Activated naive CD8-positive, alpha-beta T cell (primary cell): ENCODE measurements at regions not wholly inside any gene's neighbourhood (a gene's known extent, or its start where the extent isn't known, plus 50 kb on each side); places are given as distances from the start of the nearest gene placed in this dataset.

ENCODE experiments used
- H3K27ac Mint-ChIP-seq: one replicate; pipeline ENCODE4 v1.8.0; 2021; ENCODE audit warnings: mixed read lengths
- H3K27me3 Mint-ChIP-seq: one replicate; pipeline ENCODE4 v1.8.0; 2021; ENCODE audit warnings: mixed read lengths
- H3K36me3 Mint-ChIP-seq: one replicate; pipeline ENCODE4 v1.8.0; 2021; ENCODE audit warnings: mixed read lengths
- H3K4me1 Mint-ChIP-seq: one replicate; pipeline ENCODE4 v1.8.0; 2021; ENCODE audit warnings: low read depth, mixed read lengths
- H3K4me3 Mint-ChIP-seq: one replicate; pipeline ENCODE4 v1.8.0; 2021; ENCODE audit warnings: mild to moderate bottlenecking, mixed read lengths
- H3K9me3 Mint-ChIP-seq: one replicate; pipeline ENCODE4 v1.8.0; 2021; ENCODE audit warnings: low read depth, mixed read lengths

DNA sequence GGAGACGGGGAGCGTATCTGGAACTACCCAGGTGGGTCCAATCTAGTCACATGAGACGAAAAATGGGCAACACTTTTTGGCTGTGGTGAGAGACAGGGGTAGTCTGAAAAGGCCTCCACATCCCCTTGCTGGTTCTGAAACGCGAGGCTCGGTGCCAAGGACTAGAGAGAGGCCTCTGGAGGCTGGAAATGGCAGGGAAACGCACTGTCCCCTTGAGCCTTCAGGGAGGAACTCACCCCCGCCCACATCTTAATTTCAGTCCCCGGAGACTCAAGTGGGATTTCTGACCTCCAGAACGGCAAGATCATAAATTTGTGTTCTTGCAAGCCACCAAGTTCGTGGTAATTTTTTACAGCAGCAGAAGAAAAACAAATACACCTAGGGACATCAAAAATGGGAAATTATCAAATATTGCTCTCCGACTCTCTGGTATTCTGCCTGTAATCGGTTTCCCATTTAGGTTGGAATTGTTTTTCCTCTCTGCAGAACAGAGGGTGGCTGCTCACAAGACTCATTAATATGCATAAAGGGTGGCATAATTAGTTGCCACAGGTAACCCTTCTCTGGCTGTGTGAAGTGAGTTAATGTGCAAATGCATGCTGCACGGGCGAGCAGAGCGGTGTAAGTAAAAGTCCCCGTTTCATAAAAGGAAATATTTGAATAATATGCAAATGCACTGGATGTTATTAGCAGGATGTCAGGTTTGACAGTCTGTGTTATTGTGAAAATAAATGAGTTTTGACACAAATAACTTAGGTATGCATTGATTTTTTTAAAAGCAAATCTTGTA lies 185.7 kb downstream of the ARRDC4 start:
- Mint-ChIP-seq H3K4me1 (no peaks in the 10 kb centered on the region), H3K9me3 (no peaks in the 10 kb centered on the region), H3K27me3 (peaks cover 5% of the 10 kb centered on the region), H3K27ac (no peak overlapping the region), H3K4me3 (no peak overlapping the region), H3K36me3 (no peaks in the 10 kb centered on the region)

DNA sequence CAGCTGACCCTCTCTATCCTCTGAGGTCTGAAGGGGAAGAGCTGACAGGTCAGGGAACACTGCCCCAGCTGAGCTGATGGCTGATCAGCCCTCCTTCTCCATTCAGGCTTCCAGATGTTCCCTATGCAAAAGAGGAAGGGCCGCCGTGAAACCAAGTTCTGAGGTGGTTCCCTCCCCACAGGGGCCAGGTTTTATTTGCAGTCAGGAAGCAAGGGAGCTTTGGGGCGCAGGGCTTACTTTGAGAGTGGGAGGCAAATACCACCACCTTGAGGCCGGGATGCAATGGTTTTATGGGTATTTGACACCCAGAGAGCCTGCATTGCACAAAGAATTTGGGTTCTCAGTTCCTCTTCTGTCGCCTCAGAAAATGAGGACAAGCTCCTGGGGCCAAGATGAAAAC lies 186.9 kb downstream of the ARRDC4 start:
- H3K9me3 Mint-ChIP-seq: no peaks in the 10 kb centered on the region

DNA sequence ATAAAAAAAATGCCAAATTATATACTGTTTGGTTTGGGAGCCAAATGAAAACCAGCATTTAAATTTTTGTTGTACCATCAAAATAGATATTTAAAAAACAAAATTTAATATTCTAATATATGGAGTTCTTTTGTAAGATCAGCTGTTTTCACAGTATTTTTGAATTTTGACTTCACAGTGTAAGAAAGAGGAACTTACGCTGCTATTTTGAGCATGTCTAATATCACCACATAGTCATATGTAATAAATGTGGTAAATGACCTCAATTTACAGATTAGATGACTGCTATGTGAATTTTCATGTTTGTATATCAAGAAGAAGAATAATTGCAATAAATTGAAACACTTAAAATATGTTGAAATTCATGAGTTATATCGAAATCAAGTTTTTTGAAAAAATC lies 189.6 kb downstream of the ARRDC4 start:
- Mint-ChIP-seq H3K27ac (no peak overlapping the region), H3K27me3 (peaks cover 3% of the 10 kb centered on the region)

More for the DNA sequence above, 186.9 kb downstream of the ARRDC4 start:
- Mint-ChIP-seq H3K27me3 (peaks cover 5% of the 10 kb centered on the region), H3K4me1 (no peaks in the 10 kb centered on the region), H3K36me3 (no peaks in the 10 kb centered on the region), H3K27ac (no peak overlapping the region), H3K4me3 (no peak overlapping the region)

DNA sequence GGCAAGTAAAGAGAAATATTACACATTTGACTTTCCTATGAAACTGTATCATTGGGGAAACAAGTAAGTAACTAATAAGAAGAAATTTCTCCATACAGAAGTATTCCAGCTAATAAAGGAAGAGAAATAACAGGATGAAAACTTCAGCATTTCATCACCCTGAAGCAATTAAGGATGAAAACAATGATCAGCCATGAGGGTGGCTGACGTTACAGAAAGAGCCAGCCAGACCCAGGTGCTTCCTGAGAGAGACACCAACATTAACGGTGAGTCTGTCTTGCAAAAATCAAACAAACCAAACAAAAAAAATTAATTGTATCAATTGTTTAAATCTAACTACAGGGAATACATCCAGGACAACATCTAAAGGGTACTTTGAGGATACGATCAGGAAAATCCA lies 190.0 kb downstream of the ARRDC4 start:
- no peak overlapping the region for H3K27ac Mint-ChIP-seq
- H3K9me3 Mint-ChIP-seq: peaks cover 3% of the 10 kb centered on the region
- H3K36me3 Mint-ChIP-seq: no peaks in the 10 kb centered on the region
- no peaks in the 10 kb centered on the region for H3K4me1 Mint-ChIP-seq
- H3K27me3 Mint-ChIP-seq: peaks cover 2% of the 10 kb centered on the region
- no peak overlapping the region for H3K4me3 Mint-ChIP-seq

More for the DNA sequence above, 189.6 kb downstream of the ARRDC4 start:
- Mint-ChIP-seq H3K4me1 (no peaks in the 10 kb centered on the region), H3K9me3 (peaks cover 3% of the 10 kb centered on the region), H3K36me3 (no peaks in the 10 kb centered on the region), H3K4me3 (no peak overlapping the region)

DNA sequence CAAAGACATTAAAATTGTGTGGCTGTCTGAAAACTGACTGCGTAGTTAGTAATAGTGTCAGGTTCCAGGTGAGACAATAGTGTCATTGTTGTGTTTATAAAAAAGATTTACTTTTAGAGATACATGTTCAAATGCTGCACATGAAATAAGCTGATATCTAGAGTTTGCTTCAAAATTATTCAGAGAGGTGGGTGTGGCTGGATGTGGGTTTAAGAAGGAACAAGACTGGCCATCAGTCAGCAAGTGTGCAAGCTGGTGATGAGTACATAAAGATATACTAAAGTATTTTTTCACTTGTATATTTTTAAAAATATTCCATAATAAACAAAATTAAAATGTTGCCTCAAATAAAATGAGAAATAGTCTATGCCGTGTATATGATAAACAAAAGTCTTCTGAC lies 190.6 kb downstream of the ARRDC4 start:
- Mint-ChIP-seq H3K4me3 (no peak overlapping the region), H3K36me3 (no peaks in the 10 kb centered on the region), H3K27ac (no peak overlapping the region), H3K4me1 (no peaks in the 10 kb centered on the region), H3K27me3 (peaks cover 2% of the 10 kb centered on the region), H3K9me3 (peaks cover 3% of the 10 kb centered on the region)

DNA sequence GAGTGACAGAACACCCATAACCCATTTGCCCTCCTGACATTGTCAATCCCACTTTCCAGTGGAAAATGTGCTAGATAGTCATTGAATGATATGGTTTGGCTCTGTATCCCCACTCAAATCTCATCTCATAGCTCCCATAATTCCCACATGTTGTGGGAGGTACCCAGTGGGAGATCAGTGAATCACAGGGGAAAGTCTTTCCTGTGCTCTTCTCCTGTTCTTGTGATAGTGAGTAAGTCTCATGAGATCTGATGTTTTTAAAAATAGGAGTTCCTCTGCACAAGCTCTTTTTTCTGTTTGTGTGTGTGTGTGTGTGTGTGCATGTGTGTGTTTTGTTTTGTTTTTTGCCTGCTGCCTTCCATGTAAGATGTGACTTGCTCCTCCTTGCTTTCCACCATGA lies 191.7 kb downstream of the ARRDC4 start:
- no peak overlapping the region for H3K4me3 Mint-ChIP-seq
- no peaks in the 10 kb centered on the region for H3K27me3 Mint-ChIP-seq
- no peak overlapping the region for H3K27ac Mint-ChIP-seq
- H3K36me3 Mint-ChIP-seq: no peaks in the 10 kb centered on the region
- H3K9me3 Mint-ChIP-seq: peaks cover 3% of the 10 kb centered on the region
- no peaks in the 10 kb centered on the region for H3K4me1 Mint-ChIP-seq

DNA sequence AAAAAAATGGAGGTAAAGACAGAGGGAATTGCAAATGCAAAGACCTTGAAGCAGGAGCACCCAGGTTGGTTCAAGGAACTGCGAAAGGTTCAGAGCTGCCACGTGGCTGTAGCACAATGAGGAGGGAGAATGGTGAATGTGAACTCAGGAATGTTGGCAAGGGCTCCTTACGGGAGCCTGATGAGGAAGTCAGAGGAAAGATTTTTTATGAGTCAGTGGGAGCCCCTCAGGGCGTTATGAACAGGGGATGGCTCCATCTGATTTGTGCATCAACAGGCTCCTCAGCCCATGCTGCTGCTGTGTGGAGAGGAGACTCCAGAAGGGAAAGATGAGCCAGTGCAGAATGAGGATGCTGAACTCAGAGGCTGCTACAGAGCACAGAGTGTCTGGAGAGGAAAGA lies 194.4 kb downstream of the ARRDC4 start:
- Mint-ChIP-seq H3K4me3 (no peak overlapping the region), H3K9me3 (peaks cover 3% of the 10 kb centered on the region), H3K4me1 (peaks cover 11% of the 10 kb centered on the region), H3K27ac (no peak overlapping the region), H3K27me3 (no peaks in the 10 kb centered on the region), H3K36me3 (no peaks in the 10 kb centered on the region)

DNA sequence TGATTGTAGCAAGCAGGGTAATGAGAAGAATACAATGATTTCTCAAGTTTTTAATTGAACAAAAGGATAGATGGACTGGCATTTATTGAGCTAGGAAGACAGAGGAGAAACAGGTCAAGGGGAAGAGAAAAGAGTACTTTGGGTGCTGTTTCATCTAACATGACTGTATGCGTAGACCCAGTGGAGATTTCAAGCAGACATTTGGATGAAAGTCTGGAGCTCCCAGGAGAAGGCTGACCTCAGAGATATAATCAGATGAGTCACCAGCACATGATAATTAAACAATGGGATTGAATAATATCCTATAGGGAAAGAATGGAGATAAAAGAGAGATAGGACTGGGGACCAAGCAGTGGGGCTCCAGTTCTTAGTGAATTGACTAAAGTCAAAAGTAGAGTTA lies 194.9 kb downstream of the ARRDC4 start:
- H3K4me3 Mint-ChIP-seq: no peak overlapping the region
- no peak overlapping the region for H3K27ac Mint-ChIP-seq
- H3K36me3 Mint-ChIP-seq: no peaks in the 10 kb centered on the region
- peaks cover 3% of the 10 kb centered on the region for H3K9me3 Mint-ChIP-seq
- peaks cover 16% of the 10 kb centered on the region for H3K4me1 Mint-ChIP-seq
- H3K27me3 Mint-ChIP-seq: no peaks in the 10 kb centered on the region

DNA sequence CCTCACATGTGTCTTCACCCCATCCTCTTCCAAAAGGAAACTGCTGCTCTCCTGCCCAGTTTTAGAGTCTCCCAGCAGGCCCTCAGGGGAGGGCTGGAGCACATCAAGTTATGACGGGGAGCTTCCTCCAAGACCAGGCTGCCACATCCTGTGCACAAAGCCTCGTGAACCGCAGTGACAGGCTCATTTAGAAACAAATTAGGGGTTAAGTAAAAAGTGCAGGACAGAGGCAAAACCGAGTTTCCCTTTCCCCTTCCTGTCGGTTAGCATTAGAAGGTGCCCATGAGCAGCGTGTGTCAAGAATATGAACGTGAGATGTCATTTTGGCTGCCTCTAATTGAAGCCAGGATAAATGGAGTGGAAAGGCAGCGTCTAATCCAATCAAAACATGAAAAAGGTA lies 199.7 kb downstream of the ARRDC4 start:
- Mint-ChIP-seq H3K27ac (no peak overlapping the region), H3K9me3 (no peaks in the 10 kb centered on the region), H3K4me1 (peaks cover 24% of the 10 kb centered on the region), H3K27me3 (no peaks in the 10 kb centered on the region), H3K4me3 (peak overlapping the region; percentile 34), H3K36me3 (no peaks in the 10 kb centered on the region)

DNA sequence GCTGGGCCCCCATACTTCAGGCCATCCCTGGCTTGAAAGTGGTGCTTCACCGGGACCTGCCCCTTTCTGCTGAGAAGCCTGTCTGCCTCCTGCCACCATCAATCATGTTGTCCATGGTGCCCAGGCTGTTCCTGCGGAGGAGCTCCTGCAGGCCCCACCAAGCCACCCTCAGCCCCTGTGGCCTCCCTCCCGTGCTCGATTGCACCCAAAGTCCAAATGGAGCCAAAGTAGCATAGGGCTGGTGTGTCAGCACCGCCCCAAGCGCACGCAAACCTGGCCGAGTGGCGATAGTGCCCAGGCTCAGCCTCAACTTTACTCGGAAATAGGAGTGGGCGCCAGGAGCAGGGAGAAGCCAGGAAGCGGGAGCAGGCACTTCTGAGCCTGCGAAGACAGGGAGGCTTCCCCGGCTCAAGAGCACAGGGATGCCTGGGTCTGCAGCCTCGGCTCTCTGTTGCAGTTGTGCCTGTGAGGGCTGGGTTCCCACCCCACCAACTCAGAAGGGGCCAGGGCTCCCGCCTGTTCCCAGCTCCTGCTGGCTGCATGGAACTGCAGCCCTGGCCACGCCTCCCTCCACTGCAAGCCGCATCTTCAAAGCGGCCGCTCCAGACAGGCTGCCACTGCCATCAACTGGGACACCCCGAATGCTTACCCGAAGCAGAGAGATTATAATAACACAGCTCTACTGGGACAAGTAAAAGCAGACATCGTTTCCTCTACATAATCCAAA lies 203.0 kb downstream of the ARRDC4 start:
- no peak overlapping the region for H3K27ac Mint-ChIP-seq
- H3K9me3 Mint-ChIP-seq: no peaks in the 10 kb centered on the region
- H3K36me3 Mint-ChIP-seq: no peaks in the 10 kb centered on the region
- H3K4me3 Mint-ChIP-seq: no peak overlapping the region
- H3K27me3 Mint-ChIP-seq: peaks cover 2% of the 10 kb centered on the region
- H3K4me1 Mint-ChIP-seq: peaks cover 24% of the 10 kb centered on the region

DNA sequence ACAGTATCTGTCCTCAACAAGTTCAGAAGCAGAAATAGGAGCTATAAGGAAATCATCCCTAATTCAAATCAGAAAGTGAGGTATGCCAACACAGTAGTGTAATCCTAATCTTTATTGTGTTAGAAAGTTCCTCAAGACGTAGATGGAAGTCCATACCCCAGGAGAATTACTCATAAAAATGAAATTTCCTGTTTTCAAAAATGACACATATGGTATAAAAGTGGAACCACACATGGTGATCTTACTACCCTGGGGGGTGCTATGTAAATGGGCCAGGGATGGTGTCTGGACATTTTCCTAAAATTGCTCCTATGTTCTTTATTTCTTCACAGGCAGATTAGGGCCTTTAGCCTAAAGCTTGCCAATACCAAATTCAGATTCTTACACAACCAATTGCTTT lies 204.1 kb downstream of the ARRDC4 start:
- Mint-ChIP-seq H3K4me1 (peaks cover 16% of the 10 kb centered on the region), H3K36me3 (no peaks in the 10 kb centered on the region), H3K27ac (no peak overlapping the region), H3K4me3 (no peak overlapping the region), H3K9me3 (no peaks in the 10 kb centered on the region), H3K27me3 (peaks cover 2% of the 10 kb centered on the region)

DNA sequence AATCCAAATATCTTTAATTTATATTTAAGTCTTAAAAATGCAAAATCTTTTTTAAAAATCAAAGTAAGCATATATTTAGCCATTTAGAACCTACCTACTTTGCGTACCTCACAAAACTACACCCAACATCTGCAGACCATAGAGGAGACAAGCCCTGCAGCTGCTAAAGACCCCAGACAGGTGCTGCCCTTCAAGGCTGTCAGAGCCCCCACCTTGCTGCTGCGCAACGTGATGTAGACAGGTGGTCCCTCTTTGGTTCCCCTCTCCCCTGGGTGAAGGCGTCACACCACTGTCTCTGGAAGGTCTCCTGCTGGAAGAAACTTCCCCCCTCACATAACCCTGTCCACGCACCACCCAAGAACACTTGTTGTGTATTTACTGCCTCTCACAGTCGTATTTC lies 204.5 kb downstream of the ARRDC4 start:
- Mint-ChIP-seq H3K27me3 (peaks cover 2% of the 10 kb centered on the region), H3K27ac (no peak overlapping the region), H3K4me3 (no peak overlapping the region), H3K9me3 (no peaks in the 10 kb centered on the region), H3K4me1 (peaks cover 12% of the 10 kb centered on the region), H3K36me3 (no peaks in the 10 kb centered on the region)

DNA sequence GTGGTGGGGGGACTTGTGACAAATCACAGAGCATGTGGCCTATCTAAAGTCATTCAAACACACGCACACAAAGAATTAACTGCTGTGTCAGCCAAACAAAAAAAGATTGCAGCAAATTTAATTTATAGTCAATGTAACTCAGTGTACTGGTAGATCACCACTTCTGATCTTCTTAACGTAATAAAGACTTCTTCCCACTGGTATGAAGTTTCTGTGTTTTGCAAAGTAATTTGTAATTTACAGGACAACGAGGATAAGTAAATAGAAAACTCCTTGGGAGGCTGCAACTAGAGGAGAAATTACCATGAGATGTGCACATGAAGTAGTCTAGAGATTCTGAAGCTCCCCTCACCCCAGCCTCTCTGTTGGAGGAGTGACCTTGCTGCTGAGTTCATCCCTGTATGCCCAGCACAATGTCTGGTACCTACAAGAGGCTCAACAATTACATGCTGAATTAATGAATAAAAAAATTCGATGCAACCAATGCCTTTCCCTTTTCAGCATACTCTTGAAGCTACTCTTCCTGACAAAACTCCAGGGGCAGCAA lies 207.3 kb downstream of the ARRDC4 start:
- Mint-ChIP-seq H3K9me3 (no peaks in the 10 kb centered on the region), H3K36me3 (no peaks in the 10 kb centered on the region)

DNA sequence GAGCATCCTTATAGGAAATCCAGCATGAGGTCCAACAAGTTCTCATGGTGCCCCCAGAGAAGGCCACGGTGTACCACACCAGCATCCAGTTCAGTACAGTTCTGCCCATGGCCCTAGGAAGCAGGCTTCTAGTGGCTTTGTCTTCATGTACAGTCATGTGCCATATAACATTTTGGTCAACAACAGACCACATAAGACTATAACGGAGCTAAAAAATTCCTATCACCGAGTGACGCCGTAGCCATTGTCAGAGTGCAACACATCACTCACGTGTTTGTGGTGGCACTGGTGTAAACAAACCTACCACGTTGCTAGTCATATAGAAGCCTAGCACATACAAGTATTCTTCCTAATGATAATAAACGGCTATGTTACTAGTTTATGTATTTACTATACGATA lies 209.0 kb downstream of the ARRDC4 start:
- Mint-ChIP-seq H3K36me3 (no peaks in the 10 kb centered on the region), H3K4me1 (no peaks in the 10 kb centered on the region), H3K9me3 (no peaks in the 10 kb centered on the region), H3K4me3 (no peak overlapping the region), H3K27ac (no peak overlapping the region), H3K27me3 (peaks cover 5% of the 10 kb centered on the region)

More for the DNA sequence above, 207.3 kb downstream of the ARRDC4 start:
- Mint-ChIP-seq H3K4me3 (no peak overlapping the region), H3K27me3 (peaks cover 2% of the 10 kb centered on the region), H3K4me1 (no peaks in the 10 kb centered on the region), H3K27ac (no peak overlapping the region)

DNA sequence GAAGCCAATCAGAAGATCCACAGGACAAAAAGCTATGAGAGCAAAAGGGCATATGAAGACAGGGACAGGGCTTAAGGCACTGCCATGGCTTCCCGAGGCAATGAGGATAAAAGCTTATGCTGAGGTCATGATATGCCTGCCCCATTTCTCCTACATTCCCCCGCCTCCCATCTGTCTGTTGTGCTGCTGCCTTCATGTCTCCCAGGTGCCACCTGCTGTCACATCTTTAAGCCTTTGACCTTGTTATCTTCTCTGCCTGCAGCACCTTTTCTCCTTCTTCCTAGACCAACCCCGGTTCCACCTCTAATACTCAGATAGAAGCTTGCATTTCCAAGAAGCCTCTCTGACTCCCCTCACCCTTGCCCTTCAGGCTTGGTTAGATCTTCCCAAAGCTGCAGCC lies 213.8 kb downstream of the ARRDC4 start:
- Mint-ChIP-seq H3K36me3 (no peaks in the 10 kb centered on the region), H3K27ac (no peak overlapping the region), H3K4me3 (no peak overlapping the region), H3K27me3 (peaks cover 9% of the 10 kb centered on the region), H3K9me3 (no peaks in the 10 kb centered on the region), H3K4me1 (peaks cover 7% of the 10 kb centered on the region)
